ENCODE measurements at regions not wholly inside any gene's neighbourhood (a gene's known extent, or its start where the extent isn't known, plus 50 kb on each side); places are given as distances from the start of the nearest gene placed in this dataset.
A peak's percentile ranks its signal among the peaks of the same experiment; 100 is the strongest.

DNA sequence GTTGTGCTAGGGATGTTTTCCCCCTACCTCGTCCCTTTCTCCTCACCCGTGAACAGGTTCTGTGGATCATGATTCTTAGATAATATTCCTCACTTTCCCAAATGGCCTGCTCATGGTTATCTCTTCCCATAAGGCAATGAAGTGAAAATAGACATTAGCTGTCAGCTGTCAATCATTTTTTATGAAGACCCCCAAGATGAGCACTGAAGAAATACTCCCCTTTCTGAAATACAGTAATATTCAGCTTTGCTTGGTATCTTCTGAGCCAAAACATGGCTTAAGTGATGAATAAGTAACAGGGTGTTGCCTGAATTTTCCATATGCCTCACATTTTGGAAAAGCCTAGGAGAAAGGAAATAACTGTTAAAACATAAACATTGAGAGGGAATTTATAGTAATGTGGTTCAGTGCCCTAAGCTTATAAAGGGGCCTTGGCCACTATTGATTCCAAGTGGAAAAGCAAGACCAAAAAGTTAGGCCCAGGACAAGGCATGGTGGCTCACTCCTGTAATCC, 70.7 kb upstream of the NAP1L1 start:
- Mint-ChIP-seq H3K4me1 (peaks cover 16% of the 10 kb centered on the region), H3K9me3 (no peaks in the 10 kb centered on the region), H3K4me3 (no peak overlapping the region), H3K27me3 (no peaks in the 10 kb centered on the region), H3K27ac (no peak overlapping the region), H3K36me3 (ENCODE audit: low read depth) (peaks cover 4% of the 10 kb centered on the region)
- ATAC-seq (replicated peaks), result no peak

DNA sequence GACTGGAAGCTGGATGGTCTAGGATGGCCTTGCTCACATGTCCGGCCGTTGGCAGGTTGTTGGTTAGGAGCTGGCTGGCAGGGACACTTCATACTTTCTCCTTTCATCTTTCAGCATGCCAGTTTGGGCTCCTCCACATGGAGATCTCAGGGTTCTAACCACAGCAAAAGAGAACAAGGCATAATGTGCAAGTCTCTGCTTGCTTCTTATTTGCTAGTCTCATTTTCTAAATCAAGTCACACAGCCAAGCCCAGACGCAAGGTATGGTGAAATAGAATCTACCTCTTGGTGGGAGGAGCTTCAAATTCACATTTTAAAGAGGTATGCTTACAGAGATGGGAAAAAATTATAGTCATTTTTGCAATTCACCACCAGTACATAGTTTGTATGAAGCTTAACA, 69.1 kb upstream of the NAP1L1 start:
- Mint-ChIP-seq H3K4me1 (peaks cover 13% of the 10 kb centered on the region), H3K9me3 (no peaks in the 10 kb centered on the region), H3K27me3 (no peaks in the 10 kb centered on the region), H3K27ac (no peak overlapping the region), H3K36me3 (ENCODE audit: low read depth) (peaks cover 1% of the 10 kb centered on the region), H3K4me3 (no peak overlapping the region)
- no peak for ATAC-seq (replicated peaks)

DNA sequence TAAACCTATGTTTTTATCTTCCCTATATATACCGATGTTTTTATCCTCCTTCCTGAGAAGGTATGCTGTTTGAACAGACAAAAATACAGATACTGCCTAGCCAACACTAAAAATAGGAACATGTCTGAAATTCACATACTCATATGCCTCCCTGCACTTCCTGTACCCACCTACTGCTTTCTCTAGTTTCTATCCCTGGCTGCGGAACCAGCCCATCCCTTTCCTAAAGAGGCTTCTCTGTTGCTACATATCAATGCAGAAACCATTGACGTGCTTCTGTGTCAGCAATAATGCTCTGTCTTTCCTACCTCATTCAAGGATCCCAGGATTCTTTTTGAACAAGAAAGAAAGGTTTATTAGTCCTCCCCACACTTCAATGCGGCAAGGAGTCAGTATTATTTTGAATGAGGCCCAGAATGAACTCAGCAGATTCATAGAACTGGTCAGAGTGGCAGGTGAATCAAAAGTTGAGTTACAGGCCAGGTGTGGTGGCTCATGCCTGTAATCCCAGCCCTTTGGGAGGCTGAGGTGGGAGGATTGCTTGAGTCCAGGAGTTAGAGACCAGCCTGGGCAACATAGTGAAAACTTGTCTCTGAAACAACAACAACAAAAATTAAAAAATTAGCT, 67.8 kb upstream of the NAP1L1 start:
- no peaks in the 10 kb centered on the region for H3K27me3 Mint-ChIP-seq
- ATAC-seq (replicated peaks), result peak; percentile 70
- no peaks in the 10 kb centered on the region for H3K36me3 Mint-ChIP-seq (ENCODE audit: low read depth)
- no peak overlapping the region for H3K27ac Mint-ChIP-seq
- H3K4me1 Mint-ChIP-seq, result peaks cover 13% of the 10 kb centered on the region
- H3K4me3 Mint-ChIP-seq, result no peak overlapping the region
- H3K9me3 Mint-ChIP-seq, result no peaks in the 10 kb centered on the region

DNA sequence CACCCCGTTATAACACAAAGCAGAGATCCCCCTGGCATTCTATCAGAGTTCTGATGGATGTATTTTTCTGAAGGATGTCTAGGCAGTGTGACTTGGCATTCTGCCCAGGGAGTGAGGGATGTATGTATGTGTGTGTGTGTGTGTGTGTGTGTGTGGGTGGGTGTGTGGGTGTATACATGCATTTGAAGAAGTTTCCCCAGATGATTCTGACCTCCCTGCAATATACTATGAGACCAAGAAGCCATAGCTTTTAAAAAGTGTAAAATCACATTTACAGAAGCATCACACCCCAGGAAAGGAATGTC, 59.7 kb upstream of the NAP1L1 start:
- peak; percentile 31 for ATAC-seq (replicated peaks)
- peaks cover 17% of the 10 kb centered on the region for H3K4me1 Mint-ChIP-seq
- no peaks in the 10 kb centered on the region for H3K36me3 Mint-ChIP-seq (ENCODE audit: low read depth)
- H3K27me3 Mint-ChIP-seq, result no peaks in the 10 kb centered on the region
- no peak overlapping the region for H3K27ac Mint-ChIP-seq
- no peaks in the 10 kb centered on the region for H3K9me3 Mint-ChIP-seq
- H3K4me3 Mint-ChIP-seq, result no peak overlapping the region

DNA sequence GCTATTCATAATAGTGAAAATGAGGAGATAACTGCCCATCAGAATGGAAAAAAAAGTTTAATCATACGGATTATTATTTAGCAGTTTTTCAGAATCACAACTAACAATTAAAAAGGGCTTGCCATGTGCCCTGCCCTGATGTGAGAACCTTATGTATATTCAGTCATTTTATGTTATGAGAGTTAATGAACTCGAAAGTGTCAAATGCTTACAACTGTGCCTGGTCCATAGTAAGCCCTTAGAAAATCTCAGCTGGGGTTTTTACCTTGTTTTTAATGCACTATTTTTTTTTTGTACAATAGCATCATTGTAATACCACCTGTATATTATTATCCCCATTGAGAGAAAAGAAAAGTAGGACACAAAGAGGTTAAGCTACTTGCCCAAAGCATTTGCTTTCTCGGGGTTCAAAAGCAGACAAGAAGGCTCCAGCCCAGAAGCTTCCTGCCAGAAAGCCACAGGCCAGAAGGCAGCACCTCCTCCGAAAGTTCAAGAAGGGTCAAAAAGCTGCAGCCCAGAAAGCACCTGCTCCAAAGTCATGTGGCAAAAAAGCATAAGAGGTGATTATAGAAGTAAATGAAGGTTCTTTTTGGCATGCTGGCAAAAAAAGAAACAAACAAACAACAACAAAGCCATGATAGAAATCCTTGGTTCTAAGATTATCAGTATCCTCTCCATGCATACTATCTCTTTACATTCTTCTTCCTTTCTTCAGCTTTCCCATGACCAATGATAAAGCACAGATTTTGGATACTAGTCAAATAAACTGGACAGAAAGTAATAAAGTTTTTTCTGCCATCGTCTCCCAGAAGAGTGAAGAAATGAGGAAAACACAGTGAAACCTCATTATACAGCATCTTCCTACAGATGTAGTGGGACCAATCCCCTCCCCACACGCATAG, 59.1 kb upstream of the NAP1L1 start:
- Mint-ChIP-seq H3K4me1 (peaks cover 17% of the 10 kb centered on the region), H3K36me3 (ENCODE audit: low read depth) (no peaks in the 10 kb centered on the region), H3K27ac (no peak overlapping the region), H3K27me3 (no peaks in the 10 kb centered on the region), H3K4me3 (no peak overlapping the region), H3K9me3 (no peaks in the 10 kb centered on the region)
- peak; percentile 68 for ATAC-seq (replicated peaks)

DNA sequence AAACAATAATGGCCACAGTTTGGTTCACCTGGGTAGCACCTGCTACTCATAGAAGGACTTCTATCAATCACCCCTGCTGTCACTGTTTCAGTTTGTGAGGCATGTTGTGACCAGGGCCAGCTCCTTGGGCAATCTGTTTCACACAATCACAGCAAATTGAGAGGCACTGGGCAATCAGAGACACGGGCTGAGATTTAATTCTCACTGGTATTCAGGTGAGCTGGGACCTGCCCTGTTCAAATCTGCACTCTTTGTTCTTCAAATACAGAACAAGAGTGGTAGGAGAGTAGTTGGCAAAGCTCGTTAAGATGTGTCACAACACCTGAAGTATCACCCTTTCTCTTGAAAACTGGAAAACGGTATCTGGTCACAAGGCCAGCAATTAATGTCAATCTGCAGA, 57.8 kb upstream of the NAP1L1 start:
- Mint-ChIP-seq H3K36me3 (ENCODE audit: low read depth) (no peaks in the 10 kb centered on the region), H3K27me3 (no peaks in the 10 kb centered on the region), H3K27ac (no peak overlapping the region), H3K9me3 (peaks cover 4% of the 10 kb centered on the region), H3K4me3 (no peak overlapping the region), H3K4me1 (peaks cover 14% of the 10 kb centered on the region)
- no peak for ATAC-seq (replicated peaks)

DNA sequence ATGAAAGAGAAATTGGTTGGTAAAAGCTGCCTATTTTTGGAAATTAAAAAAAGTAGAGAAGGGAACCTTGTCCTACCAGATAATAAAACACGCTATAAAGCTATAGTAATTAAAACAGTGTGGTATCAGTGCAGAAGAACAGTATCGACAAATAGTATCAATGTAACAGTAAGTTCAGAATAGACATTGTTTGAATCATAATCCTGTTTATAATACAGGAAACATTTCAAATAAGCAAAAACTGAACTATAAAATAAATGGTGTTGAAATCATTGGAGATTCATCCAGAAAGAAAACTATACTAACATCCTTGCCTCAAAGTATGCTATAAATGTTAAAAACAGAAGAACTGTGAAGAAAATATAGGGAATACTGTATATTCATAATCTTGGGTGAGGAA, 54.2 kb upstream of the NAP1L1 start:
- peaks cover 7% of the 10 kb centered on the region for H3K4me1 Mint-ChIP-seq
- H3K36me3 Mint-ChIP-seq (ENCODE audit: low read depth), result no peaks in the 10 kb centered on the region
- no peak overlapping the region for H3K27ac Mint-ChIP-seq
- no peak overlapping the region for H3K4me3 Mint-ChIP-seq
- H3K27me3 Mint-ChIP-seq, result no peaks in the 10 kb centered on the region
- no peak for ATAC-seq (replicated peaks)
- H3K9me3 Mint-ChIP-seq, result peaks cover 4% of the 10 kb centered on the region

DNA sequence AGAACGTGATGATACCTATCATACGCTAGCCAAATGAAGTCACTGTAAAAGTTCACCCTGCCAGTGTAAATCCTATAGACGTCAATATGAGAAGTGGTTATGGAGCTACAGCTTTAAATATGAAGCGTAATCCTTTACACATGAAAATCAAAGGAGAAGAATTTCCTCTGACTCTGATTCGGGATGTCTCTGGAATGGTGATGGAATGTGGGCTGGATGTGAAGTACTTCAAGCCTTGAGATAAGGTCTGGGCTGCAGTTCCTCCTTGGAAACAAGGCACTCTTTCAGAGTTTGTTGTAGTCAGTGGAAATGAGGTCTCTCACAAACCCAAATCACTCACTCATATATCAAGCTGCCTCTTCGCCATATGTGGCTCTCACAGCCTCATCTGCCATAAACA, 53.1 kb upstream of the NAP1L1 start:
- H3K27ac Mint-ChIP-seq, result no peak overlapping the region
- H3K36me3 Mint-ChIP-seq (ENCODE audit: low read depth), result no peaks in the 10 kb centered on the region
- ATAC-seq (replicated peaks), result no peak
- no peaks in the 10 kb centered on the region for H3K4me1 Mint-ChIP-seq
- no peak overlapping the region for H3K4me3 Mint-ChIP-seq
- no peaks in the 10 kb centered on the region for H3K27me3 Mint-ChIP-seq
- peaks cover 4% of the 10 kb centered on the region for H3K9me3 Mint-ChIP-seq

DNA sequence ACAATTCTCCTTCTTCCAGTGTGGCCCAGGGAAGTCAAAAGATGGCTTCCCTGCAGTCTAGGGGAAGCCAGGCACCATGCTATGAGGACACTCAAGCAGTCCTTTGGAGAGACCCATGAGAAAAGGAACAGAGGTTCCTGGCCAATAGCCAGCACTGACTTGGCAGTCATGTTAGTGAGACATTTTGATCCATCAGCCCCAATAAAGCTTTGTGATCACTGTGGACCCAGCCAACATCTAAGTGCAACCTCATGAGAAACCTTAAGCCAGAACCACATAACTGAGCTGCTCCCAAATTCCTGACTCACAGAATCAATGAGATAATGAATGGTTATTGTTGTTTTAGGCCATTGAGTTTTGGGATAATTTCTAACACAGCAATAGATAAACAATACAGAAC, 51.0 kb upstream of the NAP1L1 start:
- Mint-ChIP-seq H3K36me3 (ENCODE audit: low read depth) (no peaks in the 10 kb centered on the region), H3K27me3 (no peaks in the 10 kb centered on the region), H3K27ac (no peak overlapping the region), H3K4me1 (no peaks in the 10 kb centered on the region), H3K4me3 (no peak overlapping the region), H3K9me3 (peaks cover 4% of the 10 kb centered on the region)
- ATAC-seq (replicated peaks), result no peak

Data from activated T-helper 17 cell treated with anti-CD3 and anti-CD28 coated beads, Interleukin-2, amount 50 U/mL, for 72 hours (primary cell).